ENCODE measurements at regions not wholly inside any gene's neighbourhood (a gene's known extent, or its start where the extent isn't known, plus 50 kb on each side); places are given as distances from the start of the nearest gene placed in this dataset.

GRCh38 chr6:21856456-21856825 lies 262.9 kb downstream of the SOX4 start:
- Histone ChIP-seq H3K27me3 (ENCODE audit: insufficient read depth, poor library complexity, severe bottlenecking) (no peaks in the 10 kb centered on the region), H3K27ac (replicated peaks) (peak overlapping the region; percentile 20; the same call in 1 of the 2 replicates), H3K4me3 (replicated peaks; ENCODE audit: insufficient read depth, low read length) (no peak overlapping the region)
- no peak for TF ChIP-seq REST (IDR thresholded peaks at IDR 0.05; ENCODE audit: insufficient replicate concordance, low read depth)
- no peak for TF ChIP-seq POLR2AphosphoS5 (IDR thresholded peaks at IDR 0.05; ENCODE audit: low read depth)
- TF ChIP-seq CTCF (IDR thresholded peaks at IDR 0.05; ENCODE audit: insufficient read depth, low read length) = no peak
- no peak for TF ChIP-seq GABPA (IDR thresholded peaks at IDR 0.05; ENCODE audit: low read depth)
- no peak for TF ChIP-seq SPI1 (IDR thresholded peaks at IDR 0.05; ENCODE audit: borderline replicate concordance, low read depth)
- no peak for DNase-seq (ENCODE audit: low read depth in 1 of 2, low spot score in 1 of 2)

- DNase-seq (ENCODE audit: low read depth in 1 of 2, low spot score in 1 of 2) = peak in 1 of 2 experiments; percentile 64
- Histone ChIP-seq H3K27ac (replicated peaks) (no peak overlapping the region), H3K4me3 (replicated peaks; ENCODE audit: insufficient read depth, low read length) (no peak overlapping the region), H3K27me3 (ENCODE audit: insufficient read depth, poor library complexity, severe bottlenecking) (no peaks in the 10 kb centered on the region)
- no peak for TF ChIP-seq POLR2AphosphoS5 (IDR thresholded peaks at IDR 0.05; ENCODE audit: low read depth)
- TF ChIP-seq SPI1 (IDR thresholded peaks at IDR 0.05; ENCODE audit: borderline replicate concordance, low read depth) = no peak
- TF ChIP-seq CTCF (IDR thresholded peaks at IDR 0.05; ENCODE audit: insufficient read depth, low read length) = no peak
- no peak for TF ChIP-seq GABPA (IDR thresholded peaks at IDR 0.05; ENCODE audit: low read depth)
- no peak for TF ChIP-seq REST (IDR thresholded peaks at IDR 0.05; ENCODE audit: insufficient replicate concordance, low read depth)
Observed at GRCh38 chr6:21856844-21857243, 263.3 kb downstream of the SOX4 start.

GRCh38 chr6:21858076-21858475 lies 264.5 kb downstream of the SOX4 start:
- Histone ChIP-seq H3K27ac (replicated peaks) (no peak overlapping the region), H3K27me3 (ENCODE audit: insufficient read depth, poor library complexity, severe bottlenecking) (no peaks in the 10 kb centered on the region), H3K4me3 (replicated peaks; ENCODE audit: insufficient read depth, low read length) (no peak overlapping the region)
- TF ChIP-seq REST (IDR thresholded peaks at IDR 0.05; ENCODE audit: insufficient replicate concordance, low read depth) (no peak), SPI1 (IDR thresholded peaks at IDR 0.05; ENCODE audit: borderline replicate concordance, low read depth) (no peak), GABPA (IDR thresholded peaks at IDR 0.05; ENCODE audit: low read depth) (no peak), POLR2AphosphoS5 (IDR thresholded peaks at IDR 0.05; ENCODE audit: low read depth) (no peak), CTCF (IDR thresholded peaks at IDR 0.05; ENCODE audit: insufficient read depth, low read length) (no peak)
- no peak for DNase-seq (ENCODE audit: low read depth in 1 of 2, low spot score in 1 of 2)
